Endothelial cell of umbilical vein (primary cell): ENCODE measurements at regions not wholly inside any gene's neighbourhood (a gene's known extent, or its start where the extent isn't known, plus 50 kb on each side); places are given as distances from the start of the nearest gene placed in this dataset.

ENCODE experiments used
- BruUV-seq: library from RNA; stranded (reverse); fragments of 400-500 nt; replicated peaks from 2 replicates; lab custom pipeline; 2021; lab: Mats Ljungman, UMichigan
- CTCF ChIA-PET: fragments of 300-600, 350-600 bp; sonication (Branson Sonifier 250); formaldehyde crosslinking; loops from one replicate; lab custom pipeline; 2021; ENCODE audit warnings: antibody characterized with exemption, inconsistent platforms; lab: Charles Lee
- POLR2A ChIA-PET: fragments of 300-600, 350-600 bp; sonication (Branson Sonifier 250); formaldehyde crosslinking; loops from one replicate; lab custom pipeline; 2021; ENCODE audit warnings: antibody characterized with exemption, inconsistent platforms; lab: Charles Lee
- DNase-seq: peaks from one replicate; pipeline ENCODE4 v3.0.0-alpha.2; 2011; ENCODE audit warnings: low read depth, low spot score
- FAIRE-seq: peaks from 2 replicates; lab custom pipeline; 2011; peaks lifted over from hg19 to GRCh38; lab: Jason Lieb, UNC
- H2AFZ ChIP-seq: 2 replicates; pipeline ENCODE4 v1.6.0; 2012; ENCODE audit warnings: low read depth, low read length, control low read depth, inconsistent platforms
- H3K27ac ChIP-seq: 2 replicates; pipeline ENCODE4 v1.5.1; 2011; ENCODE audit warnings: low read depth, mild to moderate bottlenecking, control low read depth, low read length, moderate library complexity; ENCODE audit not compliant: insufficient read depth
- H3K27me3 ChIP-seq, 2 experiments: 2 replicates each; pipeline versions ENCODE4 v1.6.0 to v1.6.1; 2011; ENCODE audit warnings: low read length in 2 of 2, mixed read lengths in 1 of 2; ENCODE audit not compliant: control insufficient read depth in 2 of 2, insufficient read depth in 2 of 2
- H3K36me3 ChIP-seq, 2 experiments: 2 replicates in 1 of 2; 3 replicates in 1 of 2; pipeline ENCODE4 v1.5.1; 2011; ENCODE audit warnings: low read length in 2 of 2, mild to moderate bottlenecking in 1 of 2, moderate library complexity in 1 of 2; ENCODE audit not compliant: control insufficient read depth in 2 of 2, insufficient read depth in 2 of 2; ENCODE audit errors: extremely low read depth in 1 of 2
- H3K4me1 ChIP-seq: 3 replicates; pipeline ENCODE4 v1.5.1; 2011; ENCODE audit warnings: mild to moderate bottlenecking, low read length; ENCODE audit not compliant: control insufficient read depth, insufficient read depth; ENCODE audit errors: extremely low read depth
- H3K4me2 ChIP-seq: 2 replicates; pipeline ENCODE4 v1.6.1; 2011; ENCODE audit warnings: low read length, control low read depth, mixed read lengths; ENCODE audit not compliant: insufficient read depth
- H3K4me3 ChIP-seq, 3 experiments: fragments of 200-600 bp in 1 of 3; sonication (generic), shearing (Covaris generic) in 1 of 3; replicated peaks in 1 of 3; 2 replicates each; pipeline ENCODE4 v1.5.1; 2011 to 2016; ENCODE audit warnings: control low read depth in 3 of 3, low read length in 3 of 3, mild to moderate bottlenecking in 2 of 3, inconsistent platforms in 1 of 3, low read depth in 1 of 3, moderate library complexity in 1 of 3; ENCODE audit not compliant: insufficient read depth in 1 of 3
- H3K79me2 ChIP-seq: 2 replicates; pipeline ENCODE4 v1.6.0; 2012; ENCODE audit warnings: low read length, inconsistent platforms; ENCODE audit not compliant: control insufficient read depth, insufficient read depth
- H3K9ac ChIP-seq: replicated peaks from 2 replicates; pipeline ENCODE3; 2011; ENCODE audit warnings: low read length, control low read depth; ENCODE audit not compliant: insufficient read depth; ENCODE audit errors: extremely low read depth
- H3K9me1 ChIP-seq: replicated peaks from 3 replicates; pipeline ENCODE4 v1.6.0; 2011; ENCODE audit warnings: mild to moderate bottlenecking, low read length; ENCODE audit not compliant: control insufficient read depth, insufficient read depth; ENCODE audit errors: extremely low read depth
- H3K9me3 ChIP-seq: replicated peaks from 2 replicates; pipeline ENCODE4 v1.5.1; 2012; ENCODE audit warnings: low read length, inconsistent platforms; ENCODE audit not compliant: control insufficient read depth, insufficient read depth
- H4K20me1 ChIP-seq: replicated peaks from 2 replicates; pipeline ENCODE3; 2011; ENCODE audit warnings: mild to moderate bottlenecking, low read length; ENCODE audit not compliant: control insufficient read depth, insufficient read depth; ENCODE audit errors: extremely low read depth
- CTCF ChIP-seq, 2 donors: IDR thresholded peaks; 1 replicate in 1 of 2; 2 replicates in 1 of 2; pipeline ENCODE4 v1.5.1; 2011; ENCODE audit warnings: low read length in 2 of 2, mild to moderate bottlenecking in 2 of 2, moderate library complexity in 2 of 2, control low read depth in 1 of 2, inconsistent platforms in 1 of 2, low read depth in 1 of 2; ENCODE audit not compliant: insufficient read depth in 1 of 2; ENCODE audit errors: extremely low read depth in 1 of 2
- EZH2 ChIP-seq: IDR thresholded peaks from 2 replicates; pipeline ENCODE4 v1.6.1; 2012; ENCODE audit warnings: borderline replicate concordance, low read depth, mild to moderate bottlenecking, moderate library complexity, low read length, inconsistent platforms; ENCODE audit not compliant: severe bottlenecking
- FOS ChIP-seq: IDR thresholded peaks from 2 replicates; pipeline ENCODE4 v1.6.1; 2011; ENCODE audit warnings: mild to moderate bottlenecking, low read length, moderate library complexity, borderline replicate concordance; ENCODE audit not compliant: insufficient read depth
- GATA2 ChIP-seq: IDR thresholded peaks from 2 replicates; pipeline ENCODE4 v1.7.0; 2011; ENCODE audit warnings: low read depth, mild to moderate bottlenecking, moderate library complexity, mixed read lengths, low read length; ENCODE audit not compliant: insufficient read length, insufficient read depth
- JUN ChIP-seq: IDR thresholded peaks from 2 replicates; pipeline ENCODE4 v1.6.1; 2011; ENCODE audit warnings: borderline replicate concordance, low read depth; ENCODE audit not compliant: insufficient read length, insufficient read depth
- MAX ChIP-seq: IDR thresholded peaks from 2 replicates; pipeline ENCODE4 v1.6.1; 2011; ENCODE audit not compliant: insufficient read depth, insufficient read length
- MYC ChIP-seq: IDR thresholded peaks from one replicate; pipeline ENCODE4 v1.6.1; 2011; ENCODE audit warnings: mild to moderate bottlenecking, low read depth, low read length
- POLR2A ChIP-seq: IDR thresholded peaks from 2 replicates; pipeline ENCODE4 v1.6.1; 2012; ENCODE audit warnings: low read depth, mild to moderate bottlenecking, control low read depth, low read length
- POLR2AphosphoS5 ChIP-seq: IDR thresholded peaks from 2 replicates; pipeline ENCODE4 v1.6.1; 2012; ENCODE audit warnings: low read depth, mild to moderate bottlenecking, control low read depth, low read length, moderate library complexity; ENCODE audit not compliant: insufficient read depth
- dilution Hi-C: fragments of 300-500 bp; cut with MboI; formaldehyde crosslinking; loops from one replicate; pipeline ENCODE4 v1.15.0; 2019; ENCODE audit warnings: low sequenced_read_pairs; ENCODE audit not compliant: extremely low pct_ligation_motif_present
- intact Hi-C: fragments of 100-400 bp; cut with micrococcal nuclease; formaldehyde crosslinking; loops from one replicate; pipeline ENCODE4 v1.10.0; 2022

GRCh38 chr5:136907371-136907770, 542.0 kb upstream of the TRPC7 start:
- H3K36me3 ChIP-seq: no peaks in the 10 kb centered on the region
- H3K9me1 ChIP-seq: no peaks in the 10 kb centered on the region
- no peak overlapping the region for H3K4me3 ChIP-seq
- intact Hi-C loops (no loop called here), dilution Hi-C loops (no loop called here)
- no peak overlapping the region for H3K27ac ChIP-seq
- no peak for DNase-seq
- peaks cover 13 to 23% of the 10 kb centered on the region in 2 experiments for H3K27me3 ChIP-seq
- FAIRE-seq: no peak
- H3K9ac ChIP-seq: no peak overlapping the region
- no peak overlapping the region for H2AFZ ChIP-seq
- no peaks in the 10 kb centered on the region for H3K79me2 ChIP-seq
- H4K20me1 ChIP-seq: no peaks in the 10 kb centered on the region
- no peak overlapping the region for H3K4me2 ChIP-seq
- ChIA-PET CTCF (no interaction called here), POLR2A (no interaction called here)
- no peak for TF ChIP-seq MAX
- no peak for TF ChIP-seq FOS
- no peak for TF ChIP-seq CTCF (IDR thresholded peaks at IDR 0.05; ENCODE audit: extremely low read depth in 1 of 2, insufficient read depth in 1 of 2, low read depth in 1 of 2, low read length in 2 of 2)
- no peak for TF ChIP-seq POLR2A
- no peaks in the 10 kb centered on the region for H3K9me3 ChIP-seq
- H3K4me1 ChIP-seq: no peaks in the 10 kb centered on the region
- BruUV-seq: no TSS peak

GRCh38 chr5:136906545-136906944, 541.2 kb upstream of the TRPC7 start:
- no peak overlapping the region for H3K4me3 ChIP-seq
- H3K9me3 ChIP-seq: no peaks in the 10 kb centered on the region
- H3K27ac ChIP-seq: no peak overlapping the region

More at GRCh38 chr5:136906545-136906944, 541.2 kb upstream of the TRPC7 start:
- no peak for TF ChIP-seq POLR2A
- no peak for TF ChIP-seq MAX
- no peak for TF ChIP-seq MYC
- TF ChIP-seq CTCF (IDR thresholded peaks at IDR 0.05; ENCODE audit: extremely low read depth in 1 of 2, insufficient read depth in 1 of 2, low read depth in 1 of 2, low read length in 2 of 2): no peak
- no peak for TF ChIP-seq JUN
- TF ChIP-seq FOS: no peak
- TF ChIP-seq EZH2: no peak
- no peak for TF ChIP-seq POLR2AphosphoS5
- no peak for TF ChIP-seq GATA2
- BruUV-seq: no TSS peak
- Histone ChIP-seq H2AFZ (no peak overlapping the region), H3K27me3 (peaks cover 15 to 23% of the 10 kb centered on the region in 2 experiments), H3K9ac (no peak overlapping the region), H3K4me2 (no peak overlapping the region), H3K79me2 (no peaks in the 10 kb centered on the region), H4K20me1 (no peaks in the 10 kb centered on the region), H3K36me3 (no peaks in the 10 kb centered on the region), H3K4me1 (no peaks in the 10 kb centered on the region), H3K9me1 (no peaks in the 10 kb centered on the region)
- ChIA-PET POLR2A (no interaction called here), CTCF (no interaction called here)
- FAIRE-seq: no peak
- no peak for DNase-seq
- dilution Hi-C loops: no loop called here
- intact Hi-C loops: no loop called here
